CD8-positive, alpha-beta memory T cell (primary cell): ENCODE measurements at regions not wholly inside any gene's neighbourhood (a gene's known extent, or its start where the extent isn't known, plus 50 kb on each side); places are given as distances from the start of the nearest gene placed in this dataset.

Experiments used
- CTCF ChIA-PET: fragments of 350-600 bp; sonication (Branson Sonifier 250); formaldehyde crosslinking; loops from one replicate; lab custom pipeline; 2021; ENCODE audit warnings: antibody characterized with exemption; lab: Charles Lee
- POLR2A ChIA-PET: fragments of 350-600 bp; sonication (Branson Sonifier 250); formaldehyde crosslinking; loops from one replicate; lab custom pipeline; 2021; ENCODE audit warnings: antibody characterized with exemption; lab: Charles Lee
- DNase-seq, 5 donors: peaks; one replicate each; pipeline versions ENCODE4 v3.0.0 to v3.0.0-alpha.2; 2020 to 2022; ENCODE audit warnings: mixed read lengths in 1 of 5
- H3K27ac ChIP-seq: one replicate; pipeline ENCODE4 v1.7.0; 2013; ENCODE audit warnings: low read depth, mild to moderate bottlenecking, low read length, moderate library complexity
- H3K27me3 ChIP-seq: 2 replicates; pipeline ENCODE4 v1.7.0; 2013; ENCODE audit warnings: low read length, mild to moderate bottlenecking; ENCODE audit not compliant: insufficient read depth, poor library complexity, severe bottlenecking
- H3K36me3 ChIP-seq: 2 replicates; pipeline ENCODE4 v1.7.0; 2013; ENCODE audit warnings: mild to moderate bottlenecking, low read length, moderate library complexity; ENCODE audit not compliant: insufficient read depth
- H3K4me1 ChIP-seq: 2 replicates; pipeline ENCODE4 v1.7.0; 2013; ENCODE audit warnings: mild to moderate bottlenecking, low read length, moderate library complexity; ENCODE audit not compliant: insufficient read depth
- H3K4me3 ChIP-seq: 2 replicates; pipeline ENCODE4 v1.7.0; 2013; ENCODE audit warnings: mild to moderate bottlenecking, low read length
- H3K9me3 ChIP-seq: 2 replicates; pipeline ENCODE4 v1.7.0; 2013; ENCODE audit warnings: mild to moderate bottlenecking, low read length
- H3K27ac Mint-ChIP-seq, 8 donors: one replicate each; pipeline ENCODE4 v1.8.0; 2020 to 2021; ENCODE audit warnings: mixed read lengths in 8 of 8, mild to moderate bottlenecking in 6 of 8, inconsistent platforms in 3 of 8, moderate library complexity in 3 of 8
- H3K27me3 Mint-ChIP-seq, 2 donors: one replicate each; pipeline ENCODE4 v1.8.0; 2020 to 2021; ENCODE audit warnings: mixed read lengths in 2 of 2, mild to moderate bottlenecking in 1 of 2, moderate library complexity in 1 of 2
- H3K36me3 Mint-ChIP-seq, 3 donors: one replicate each; pipeline ENCODE4 v1.8.0; 2020 to 2021; ENCODE audit warnings: mixed read lengths in 3 of 3, inconsistent platforms in 1 of 3, mild to moderate bottlenecking in 1 of 3
- H3K4me1 Mint-ChIP-seq, 3 donors: one replicate each; pipeline ENCODE4 v1.8.0; 2020 to 2021; ENCODE audit warnings: mixed read lengths in 3 of 3, inconsistent platforms in 1 of 3, mild to moderate bottlenecking in 1 of 3
- H3K4me3 Mint-ChIP-seq, 7 donors: one replicate each; pipeline ENCODE4 v1.8.0; 2020 to 2021; ENCODE audit warnings: mixed read lengths in 7 of 7, mild to moderate bottlenecking in 6 of 7, moderate library complexity in 4 of 7, inconsistent platforms in 2 of 7
- H3K9me3 Mint-ChIP-seq, 5 donors: one replicate each; pipeline ENCODE4 v1.8.0; 2020 to 2022; ENCODE audit warnings: mixed read lengths in 5 of 5, mild to moderate bottlenecking in 3 of 5, moderate library complexity in 2 of 5, inconsistent platforms in 1 of 5

DNA sequence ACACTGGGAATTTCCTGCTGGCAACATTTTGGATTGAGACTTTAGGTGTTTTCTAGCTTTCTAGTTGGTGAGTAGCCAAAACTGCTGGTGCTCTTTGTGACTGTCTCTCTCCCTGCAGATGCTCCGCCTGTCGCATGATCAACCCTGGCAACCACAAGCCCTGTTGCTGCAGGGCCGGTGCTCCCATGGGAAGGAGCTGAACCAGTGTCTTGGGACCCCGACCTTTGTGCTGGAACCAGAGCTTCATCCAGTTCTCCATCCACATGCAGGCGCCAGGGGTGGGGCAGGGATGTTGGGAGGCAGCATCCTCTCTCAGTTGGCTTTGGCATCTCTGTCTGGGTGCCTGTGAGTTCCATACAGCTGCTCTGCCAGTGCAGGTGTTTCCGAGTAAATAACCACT, 306.2 kb upstream of the MKI67 start:
- H3K9me3 Mint-ChIP-seq = peaks cover 0 to 7% (median 2%) of the 10 kb centered on the region in 5 donors
- no peaks in the 10 kb centered on the region for H3K36me3 ChIP-seq
- no peak overlapping the region for H3K4me3 ChIP-seq
- no peak overlapping the region for H3K27ac ChIP-seq
- peaks cover 0 to 7% of the 10 kb centered on the region in 2 donors for H3K27me3 Mint-ChIP-seq
- H3K4me1 Mint-ChIP-seq = no peaks in the 10 kb centered on the region
- no peak overlapping the region for H3K4me3 Mint-ChIP-seq
- H3K27me3 ChIP-seq = no peaks in the 10 kb centered on the region
- CTCF ChIA-PET = no interaction called here
- no peak for DNase-seq
- no peaks in the 10 kb centered on the region for H3K36me3 Mint-ChIP-seq
- no peaks in the 10 kb centered on the region for H3K9me3 ChIP-seq
- no peak overlapping the region for H3K27ac Mint-ChIP-seq
- POLR2A ChIA-PET = no interaction called here
- H3K4me1 ChIP-seq = no peaks in the 10 kb centered on the region

DNA sequence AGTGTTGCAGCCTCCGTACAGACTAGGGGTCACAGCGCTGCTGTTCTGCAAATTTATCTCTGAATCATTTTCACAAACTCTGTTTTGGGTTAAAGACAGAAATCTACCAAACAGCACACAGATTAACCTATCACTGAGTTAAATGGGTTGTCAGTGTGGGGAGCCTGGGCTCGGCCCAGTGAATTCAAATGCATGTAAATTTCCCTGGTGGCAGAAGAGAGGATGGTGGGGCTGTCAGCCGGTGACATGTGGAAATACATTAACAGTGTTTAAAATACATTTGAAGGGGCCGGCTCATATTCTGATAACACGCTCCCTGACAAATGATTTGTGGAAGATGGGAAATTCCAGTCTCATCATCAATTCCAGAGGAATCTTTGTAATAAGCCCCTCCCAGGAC, 309.6 kb upstream of the MKI67 start:
- Mint-ChIP-seq H3K4me3 (no peak overlapping the region), H3K36me3 (no peaks in the 10 kb centered on the region), H3K4me1 (no peaks in the 10 kb centered on the region), H3K27me3 (peaks cover 0 to 11% of the 10 kb centered on the region in 2 donors), H3K9me3 (peaks cover 0 to 8% (median 3%) of the 10 kb centered on the region in 5 donors), H3K27ac (no peak overlapping the region)
- Histone ChIP-seq H3K4me1 (no peaks in the 10 kb centered on the region), H3K27me3 (no peaks in the 10 kb centered on the region), H3K4me3 (no peak overlapping the region), H3K36me3 (no peaks in the 10 kb centered on the region), H3K9me3 (no peaks in the 10 kb centered on the region), H3K27ac (no peak overlapping the region)
- ChIA-PET CTCF (no interaction called here), POLR2A (no interaction called here)
- no peak for DNase-seq

DNA sequence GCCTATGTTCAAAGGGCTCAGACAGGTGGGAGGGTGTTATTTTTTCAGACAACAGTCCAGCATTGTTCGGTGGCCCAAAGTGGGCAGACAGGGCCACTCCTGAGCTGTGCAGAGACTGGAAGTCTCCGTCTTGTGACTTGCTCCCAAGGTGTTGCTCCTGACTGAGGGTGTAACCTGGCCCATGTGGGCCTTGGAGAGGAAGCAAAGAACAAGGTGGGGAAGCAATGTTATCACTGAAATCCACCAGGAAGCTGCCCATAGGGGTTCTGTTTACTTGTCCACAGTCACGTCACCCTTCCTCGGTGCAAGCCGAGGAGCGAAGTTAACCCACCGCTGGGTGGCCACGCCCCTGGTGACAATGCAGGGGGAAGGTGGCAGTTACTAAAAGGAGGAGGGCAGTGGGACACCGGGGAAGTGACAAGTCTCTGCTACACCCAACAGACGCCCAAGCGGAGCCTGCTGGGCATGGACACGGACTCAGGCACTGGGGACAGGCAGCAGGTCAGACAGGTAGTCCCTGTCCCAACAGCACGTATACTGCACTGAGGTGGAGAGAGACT, 311.6 kb upstream of the MKI67 start:
- Histone ChIP-seq H3K27ac (no peak overlapping the region), H3K4me1 (no peaks in the 10 kb centered on the region), H3K36me3 (no peaks in the 10 kb centered on the region), H3K27me3 (no peaks in the 10 kb centered on the region), H3K4me3 (no peak overlapping the region), H3K9me3 (no peaks in the 10 kb centered on the region)
- no peak overlapping the region for H3K27ac Mint-ChIP-seq
- ChIA-PET POLR2A (no interaction called here), CTCF (no interaction called here)
- peaks cover 0 to 14% of the 10 kb centered on the region in 2 donors for H3K27me3 Mint-ChIP-seq
- H3K4me1 Mint-ChIP-seq = no peaks in the 10 kb centered on the region
- no peaks in the 10 kb centered on the region for H3K36me3 Mint-ChIP-seq
- peaks cover 0 to 10% (median 3%) of the 10 kb centered on the region in 5 donors for H3K9me3 Mint-ChIP-seq
- no peak overlapping the region for H3K4me3 Mint-ChIP-seq
- no peak for DNase-seq

DNA sequence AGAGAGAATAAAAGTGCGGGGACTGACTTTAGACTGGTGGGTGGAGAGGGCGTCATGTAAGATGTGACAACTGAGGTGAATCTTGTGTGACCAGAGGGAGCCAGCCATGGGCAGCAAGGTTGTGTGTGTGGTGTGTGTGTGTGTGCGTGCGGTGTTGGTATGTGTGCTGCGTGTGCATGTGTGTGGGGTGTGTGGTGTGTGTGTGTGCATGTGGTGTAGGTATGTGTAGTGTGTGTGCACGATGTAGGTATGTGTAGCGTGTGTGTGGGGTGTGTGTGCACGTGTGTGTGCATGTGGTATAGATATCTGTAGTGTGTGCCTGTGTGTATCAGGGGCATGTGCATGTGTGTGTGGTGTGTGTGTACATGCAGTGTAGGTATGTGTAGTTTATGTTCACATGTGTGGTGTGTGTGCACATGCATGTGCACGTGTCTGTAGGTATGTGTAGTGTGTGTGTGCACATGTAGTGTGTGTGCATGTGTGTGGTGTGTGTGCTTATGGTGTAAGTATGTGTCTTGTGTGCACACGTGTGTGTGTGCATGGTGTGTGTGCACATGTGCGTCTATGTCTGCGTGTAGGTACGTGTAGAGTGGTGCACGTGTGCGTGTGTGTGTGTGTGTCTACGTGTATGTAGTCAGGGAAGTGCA, 312.3 kb upstream of the MKI67 start:
- no peak overlapping the region for H3K27ac Mint-ChIP-seq
- POLR2A ChIA-PET = no interaction called here
- Histone ChIP-seq H3K4me1 (no peaks in the 10 kb centered on the region), H3K27me3 (no peaks in the 10 kb centered on the region), H3K9me3 (no peaks in the 10 kb centered on the region), H3K27ac (no peak overlapping the region), H3K36me3 (no peaks in the 10 kb centered on the region), H3K4me3 (no peak overlapping the region)
- CTCF ChIA-PET = no interaction called here
- peaks cover 0 to 10% (median 3%) of the 10 kb centered on the region in 5 donors for H3K9me3 Mint-ChIP-seq
- H3K4me1 Mint-ChIP-seq = no peaks in the 10 kb centered on the region
- DNase-seq = no peak
- H3K27me3 Mint-ChIP-seq = peaks cover 0 to 14% of the 10 kb centered on the region in 2 donors
- no peak overlapping the region for H3K4me3 Mint-ChIP-seq
- H3K36me3 Mint-ChIP-seq = no peaks in the 10 kb centered on the region

DNA sequence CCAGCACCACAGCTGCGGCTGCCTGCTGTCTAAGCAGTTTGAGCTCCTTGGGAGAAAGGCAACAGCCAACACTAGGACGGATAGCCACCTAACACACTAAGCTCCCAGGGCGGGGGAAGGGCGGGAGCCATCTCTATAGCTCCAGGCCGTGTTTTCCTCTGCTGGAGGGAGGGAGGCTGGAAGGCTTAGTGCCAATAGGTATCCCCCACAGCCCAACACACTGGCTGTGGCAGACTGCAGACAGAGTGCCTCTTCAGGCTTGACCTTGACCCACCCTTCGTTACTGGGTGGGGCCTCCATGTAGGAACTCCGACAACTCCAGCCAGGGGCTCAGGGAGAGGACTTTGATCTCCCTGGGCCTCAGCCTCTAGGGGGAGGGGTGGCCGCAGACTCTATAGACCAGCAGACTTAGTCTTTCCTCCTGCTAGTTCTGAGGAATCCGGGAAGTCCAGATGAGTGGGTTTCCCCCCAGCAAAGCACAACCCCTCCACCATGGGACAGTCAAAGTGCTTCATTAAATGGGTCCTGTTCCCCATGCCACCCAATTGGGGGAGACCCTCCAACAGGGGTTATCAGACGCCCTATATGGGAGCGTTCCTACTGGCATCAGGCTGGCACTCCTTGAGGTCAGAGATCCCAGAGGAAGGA, 314.4 kb upstream of the MKI67 start:
- POLR2A ChIA-PET = no interaction called here
- no peaks in the 10 kb centered on the region for H3K4me1 Mint-ChIP-seq
- CTCF ChIA-PET = no interaction called here
- peaks cover 0 to 10% (median 0%) of the 10 kb centered on the region in 5 donors for H3K9me3 Mint-ChIP-seq
- no peak overlapping the region for H3K27ac ChIP-seq
- H3K4me3 ChIP-seq = no peak overlapping the region
- H3K27me3 ChIP-seq = no peaks in the 10 kb centered on the region
- H3K4me1 ChIP-seq = no peaks in the 10 kb centered on the region
- H3K27ac Mint-ChIP-seq = no peak overlapping the region
- H3K9me3 ChIP-seq = no peaks in the 10 kb centered on the region
- H3K4me3 Mint-ChIP-seq = no peak overlapping the region
- no peaks in the 10 kb centered on the region for H3K36me3 ChIP-seq
- peaks cover 0 to 6% of the 10 kb centered on the region in 2 donors for H3K27me3 Mint-ChIP-seq
- no peak for DNase-seq
- H3K36me3 Mint-ChIP-seq = no peaks in the 10 kb centered on the region

GRCh38 chr10:128443925-128444518, 317.8 kb upstream of the MKI67 start:
- ChIA-PET POLR2A (no interaction called here), CTCF (no interaction called here)
- Mint-ChIP-seq H3K27ac (no peak overlapping the region), H3K4me3 (no peak overlapping the region), H3K9me3 (peaks cover 0 to 2% (median 0%) of the 10 kb centered on the region in 5 donors), H3K36me3 (no peaks in the 10 kb centered on the region), H3K27me3 (peaks cover 0 to 3% of the 10 kb centered on the region in 2 donors), H3K4me1 (no peaks in the 10 kb centered on the region)
- no peaks in the 10 kb centered on the region for H3K27me3 ChIP-seq
- no peak for DNase-seq
- H3K9me3 ChIP-seq = no peaks in the 10 kb centered on the region
- H3K36me3 ChIP-seq = no peaks in the 10 kb centered on the region
- H3K4me1 ChIP-seq = no peaks in the 10 kb centered on the region
- no peak overlapping the region for H3K4me3 ChIP-seq
- no peak overlapping the region for H3K27ac ChIP-seq

DNA sequence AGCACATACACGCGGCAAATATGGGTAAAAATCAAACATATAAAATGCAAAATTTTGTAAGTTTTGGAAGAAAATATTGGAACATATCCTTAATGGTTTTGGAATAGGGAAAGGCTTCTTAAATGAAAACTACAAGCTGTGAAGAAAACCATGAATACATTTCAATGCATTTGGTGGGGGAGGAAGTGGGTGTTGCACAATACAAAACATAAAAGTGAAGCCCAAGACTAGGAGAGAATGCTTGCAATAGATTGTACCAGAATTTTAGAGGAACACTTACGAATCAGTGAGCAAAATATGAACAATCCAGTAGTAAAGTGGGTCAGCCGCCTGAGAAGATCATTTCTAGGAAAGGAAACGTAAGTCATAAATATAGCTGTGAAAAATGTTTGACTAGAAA, 322.6 kb upstream of the MKI67 start:
- peaks cover 0 to 2% (median 0%) of the 10 kb centered on the region in 5 donors for H3K9me3 Mint-ChIP-seq
- ChIA-PET POLR2A (no interaction called here), CTCF (no interaction called here)
- Histone ChIP-seq H3K9me3 (no peaks in the 10 kb centered on the region), H3K36me3 (no peaks in the 10 kb centered on the region), H3K27me3 (no peaks in the 10 kb centered on the region), H3K27ac (no peak overlapping the region), H3K4me1 (no peaks in the 10 kb centered on the region), H3K4me3 (no peak overlapping the region)
- no peak for DNase-seq
- H3K4me3 Mint-ChIP-seq = no peak overlapping the region
- H3K36me3 Mint-ChIP-seq = no peaks in the 10 kb centered on the region
- H3K27me3 Mint-ChIP-seq = peaks cover 0 to 1% of the 10 kb centered on the region in 2 donors
- no peak overlapping the region for H3K27ac Mint-ChIP-seq
- no peaks in the 10 kb centered on the region for H3K4me1 Mint-ChIP-seq

GRCh38 chr10:128451879-128452278, 325.7 kb upstream of the MKI67 start:
- POLR2A ChIA-PET = no interaction called here
- H3K27me3 Mint-ChIP-seq = peaks cover 0 to 1% of the 10 kb centered on the region in 2 donors
- no peak overlapping the region for H3K4me3 Mint-ChIP-seq

More at GRCh38 chr10:128451879-128452278, 325.7 kb upstream of the MKI67 start:
- peaks cover 0 to 2% (median 0%) of the 10 kb centered on the region in 5 donors for H3K9me3 Mint-ChIP-seq
- no peaks in the 10 kb centered on the region for H3K36me3 ChIP-seq
- no peaks in the 10 kb centered on the region for H3K9me3 ChIP-seq
- no peaks in the 10 kb centered on the region for H3K36me3 Mint-ChIP-seq
- no peak overlapping the region for H3K4me3 ChIP-seq
- no peaks in the 10 kb centered on the region for H3K4me1 Mint-ChIP-seq
- no peak overlapping the region for H3K27ac ChIP-seq
- no peak overlapping the region for H3K27ac Mint-ChIP-seq
- CTCF ChIA-PET = no interaction called here
- no peak for DNase-seq
- H3K27me3 ChIP-seq = no peaks in the 10 kb centered on the region
- no peaks in the 10 kb centered on the region for H3K4me1 ChIP-seq
